NK-92 treated with Interleukin-12 subunit alpha and Interleukin-12 subunit beta, amount 100 ng/mL, for 24 hours (cell line): ENCODE measurements at regions not wholly inside any gene's neighbourhood (a gene's known extent, or its start where the extent isn't known, plus 50 kb on each side); places are given as distances from the start of the nearest gene placed in this dataset.
A peak's percentile ranks its signal among the peaks of the same experiment; 100 is the strongest.

Source experiments
- DNase-seq: peaks from one replicate; lab custom pipeline; 2025; lab: John Stamatoyannopoulos, UW

- no peak for DNase-seq
Observed at GRCh38 chr4:138964716-138965426, 50.7 kb upstream of the NOCT start.

GRCh38 chr4:138963412-138963811 is 52.2 kb upstream of the NOCT start:
- no peak for DNase-seq

GRCh38 chr4:138961664-138962063 is 53.9 kb upstream of the NOCT start:
- no peak for DNase-seq

- DNase-seq = no peak
Observed at GRCh38 chr4:138961129-138961528, 54.5 kb upstream of the NOCT start.

GRCh38 chr4:138960175-138960710 is 55.3 kb upstream of the NOCT start:
- DNase-seq = no peak

GRCh38 chr4:138959097-138959815 is 56.3 kb upstream of the NOCT start:
- DNase-seq = no peak

GRCh38 chr4:138958519-138958918 is 57.1 kb upstream of the NOCT start:
- no peak for DNase-seq

GRCh38 chr4:138957302-138957701 is 58.3 kb upstream of the NOCT start:
- no peak for DNase-seq

- DNase-seq = no peak
Observed at GRCh38 chr4:138954428-138954827, 61.2 kb upstream of the NOCT start.

GRCh38 chr4:138953961-138954371 is 61.6 kb upstream of the NOCT start:
- DNase-seq = no peak

GRCh38 chr4:138952411-138952810 is 63.2 kb upstream of the NOCT start:
- peak; percentile 40 for DNase-seq

GRCh38 chr4:138951764-138952163 is 63.8 kb upstream of the NOCT start:
- DNase-seq = no peak

- no peak for DNase-seq
Observed at GRCh38 chr4:138949866-138950265, 65.7 kb upstream of the NOCT start.

GRCh38 chr4:138948918-138949317 is 66.7 kb upstream of the NOCT start:
- DNase-seq = no peak

- no peak for DNase-seq
Observed at GRCh38 chr4:138946306-138946705, 69.3 kb upstream of the NOCT start.

GRCh38 chr4:138945840-138946239 is 69.7 kb upstream of the NOCT start:
- no peak for DNase-seq

- DNase-seq = no peak
Observed at GRCh38 chr4:138945401-138945800, 70.2 kb upstream of the NOCT start.

- DNase-seq = no peak
Observed at GRCh38 chr4:138943893-138944292, 71.7 kb upstream of the NOCT start.

GRCh38 chr4:138941037-138941436 is 74.5 kb upstream of the NOCT start:
- DNase-seq = no peak

- DNase-seq = no peak
Observed at GRCh38 chr4:138939960-138940359, 75.6 kb upstream of the NOCT start.

GRCh38 chr4:138938366-138938690 is 77.3 kb upstream of the NOCT start:
- no peak for DNase-seq

- no peak for DNase-seq
Observed at GRCh38 chr4:138935135-138935807, 80.3 kb upstream of the NOCT start.

- DNase-seq = no peak
Observed at GRCh38 chr4:138927072-138927471, 88.5 kb upstream of the NOCT start.
